HG03280 (cell line): ENCODE measurements at regions not wholly inside any gene's neighbourhood (a gene's known extent, or its start where the extent isn't known, plus 50 kb on each side); places are given as distances from the start of the nearest gene placed in this dataset.
A peak's percentile ranks its signal among the peaks of the same experiment; 100 is the strongest.
"Not testable (repeated sequence)": the region's sequence is repeated elsewhere in the genome, so short reads cannot be mapped to it uniquely, and the experiment has no call there.

Source experiments
- ATAC-seq: cut with Tn5 transposase; IDR thresholded peaks from one replicate; pipeline ENCODE4 v1.9.1; 2021; ENCODE audit warnings: mild to moderate bottlenecking, moderate library complexity; ENCODE audit not compliant: unreplicated experiment

GRCh38 chr9:39663020-39663419 is 307.6 kb downstream of the SPATA31A1 start:
- ATAC-seq: peak; percentile 61

- ATAC-seq: peak; percentile 70
Observed at GRCh38 chr9:39663713-39664112, 308.2 kb downstream of the SPATA31A1 start.

- not testable (repeated sequence) for ATAC-seq
Observed at GRCh38 chr9:39665020-39665419, 309.6 kb downstream of the SPATA31A1 start.

GRCh38 chr9:39674437-39675210 is 319.2 kb downstream of the SPATA31A1 start:
- not testable (repeated sequence) for ATAC-seq

GRCh38 chr9:39675211-39675553 is 319.7 kb downstream of the SPATA31A1 start:
- ATAC-seq: not testable (repeated sequence)

- ATAC-seq: not testable (repeated sequence)
Observed at GRCh38 chr9:39678534-39679263, 323.2 kb downstream of the SPATA31A1 start.

GRCh38 chr9:39680694-39681401 is 325.4 kb downstream of the SPATA31A1 start:
- not testable (repeated sequence) for ATAC-seq

GRCh38 chr9:39728862-39729261 is 373.4 kb downstream of the SPATA31A1 start:
- not testable (repeated sequence) for ATAC-seq

GRCh38 chr9:39744898-39745297 is 389.4 kb downstream of the SPATA31A1 start:
- not testable (repeated sequence) for ATAC-seq

- not testable (repeated sequence) for ATAC-seq
Observed at GRCh38 chr9:39775570-39775969, 420.1 kb downstream of the SPATA31A1 start.

- peak; percentile 100 for ATAC-seq
Observed at GRCh38 chr9:39791356-39791755, 435.9 kb downstream of the SPATA31A1 start.

- ATAC-seq: not testable (repeated sequence)
Observed at GRCh38 chr9:39797935-39798334, 442.5 kb downstream of the SPATA31A1 start.

GRCh38 chr9:39799252-39799651 is 443.8 kb downstream of the SPATA31A1 start:
- ATAC-seq: not testable (repeated sequence)

GRCh38 chr9:39802561-39802960 is 447.1 kb downstream of the SPATA31A1 start:
- not testable (repeated sequence) for ATAC-seq

- ATAC-seq: peak; percentile 98
Observed at GRCh38 chr9:39809401-39810226, 454.1 kb downstream of the SPATA31A1 start.

GRCh38 chr9:39810401-39810800 is 454.9 kb downstream of the SPATA31A1 start:
- not testable (repeated sequence) for ATAC-seq

GRCh38 chr9:39811615-39812014 is 456.1 kb downstream of the SPATA31A1 start:
- ATAC-seq: not testable (repeated sequence)

- ATAC-seq: not testable (repeated sequence)
Observed at GRCh38 chr9:39828457-39828856, 473.0 kb downstream of the SPATA31A1 start.
